Epithelial cell of prostate (primary cell): ENCODE measurements at regions not wholly inside any gene's neighbourhood (a gene's known extent, or its start where the extent isn't known, plus 50 kb on each side); places are given as distances from the start of the nearest gene placed in this dataset.
"Not testable (repeated sequence)": the region's sequence is repeated elsewhere in the genome, so short reads cannot be mapped to it uniquely, and the experiment has no call there.

Experiments used
- DNase-seq: peaks from one replicate; pipeline ENCODE4 v3.0.0-alpha.2; 2011; ENCODE audit warnings: low read depth, low spot score
- H3K27ac ChIP-seq: fragments of 450-650 bp; 2 replicates; pipeline ENCODE4 v1.5.1; 2017; ENCODE audit warnings: mild to moderate bottlenecking

GRCh38 chr19:14328406-14328805, 52.8 kb upstream of the ADGRE5 start:
- H3K27ac ChIP-seq: no peak overlapping the region
- no peak for DNase-seq

- H3K27ac ChIP-seq: not testable (repeated sequence)
Observed at GRCh38 chr19:14327061-14327460, 54.2 kb upstream of the ADGRE5 start.

GRCh38 chr19:14325863-14326262, 55.4 kb upstream of the ADGRE5 start:
- DNase-seq: no peak
- no peak overlapping the region for H3K27ac ChIP-seq

More at GRCh38 chr19:14327061-14327460, 54.2 kb upstream of the ADGRE5 start:
- not testable (repeated sequence) for DNase-seq

- no peak overlapping the region for H3K27ac ChIP-seq
- DNase-seq: no peak
Observed at GRCh38 chr19:14325134-14325533, 56.1 kb upstream of the ADGRE5 start.

- no peak overlapping the region for H3K27ac ChIP-seq
- DNase-seq: no peak
Observed at GRCh38 chr19:14322889-14323463, 58.3 kb upstream of the ADGRE5 start.

GRCh38 chr19:14320253-14320652, 61.0 kb upstream of the ADGRE5 start:
- DNase-seq: no peak
- H3K27ac ChIP-seq: no peak overlapping the region

GRCh38 chr19:14319720-14320119, 61.5 kb upstream of the ADGRE5 start:
- not testable (repeated sequence) for DNase-seq, H3K27ac ChIP-seq

- no peak overlapping the region for H3K27ac ChIP-seq
- no peak for DNase-seq
Observed at GRCh38 chr19:14318873-14319272, 62.4 kb upstream of the ADGRE5 start.

GRCh38 chr19:14317157-14317556, 64.1 kb upstream of the ADGRE5 start:
- no peak overlapping the region for H3K27ac ChIP-seq
- DNase-seq: no peak

GRCh38 chr19:14315433-14315832, 65.8 kb upstream of the ADGRE5 start:
- DNase-seq: no peak
- H3K27ac ChIP-seq: no peak overlapping the region

- no peak overlapping the region for H3K27ac ChIP-seq
- no peak for DNase-seq
Observed at GRCh38 chr19:14310055-14310454, 71.2 kb upstream of the ADGRE5 start.

GRCh38 chr19:14305706-14306105, 75.5 kb upstream of the ADGRE5 start:
- H3K27ac ChIP-seq: no peak overlapping the region
- DNase-seq: no peak

GRCh38 chr19:14301150-14301549, 80.1 kb upstream of the ADGRE5 start:
- no peak for DNase-seq
- no peak overlapping the region for H3K27ac ChIP-seq

GRCh38 chr19:14300303-14300702, 80.9 kb upstream of the ADGRE5 start:
- no peak overlapping the region for H3K27ac ChIP-seq
- DNase-seq: no peak

GRCh38 chr19:14299224-14299827, 81.9 kb upstream of the ADGRE5 start:
- H3K27ac ChIP-seq, DNase-seq: not testable (repeated sequence)

GRCh38 chr19:14297883-14298576, 83.2 kb upstream of the ADGRE5 start:
- not testable (repeated sequence) for H3K27ac ChIP-seq, DNase-seq

GRCh38 chr19:14294974-14295373, 86.3 kb upstream of the ADGRE5 start:
- not testable (repeated sequence) for H3K27ac ChIP-seq, DNase-seq

- not testable (repeated sequence) for H3K27ac ChIP-seq, DNase-seq
Observed at GRCh38 chr19:14293816-14294170, 87.5 kb upstream of the ADGRE5 start.

- DNase-seq, H3K27ac ChIP-seq: not testable (repeated sequence)
Observed at GRCh38 chr19:14293101-14293815, 87.3 kb upstream of the ADGRL1 start.

- H3K27ac ChIP-seq, DNase-seq: not testable (repeated sequence)
Observed at GRCh38 chr19:14289810-14290209, 83.8 kb upstream of the ADGRL1 start.

- not testable (repeated sequence) for H3K27ac ChIP-seq, DNase-seq
Observed at GRCh38 chr19:14287837-14288236, 81.9 kb upstream of the ADGRL1 start.
